ENCODE measurements at regions not wholly inside any gene's neighbourhood (a gene's known extent, or its start where the extent isn't known, plus 50 kb on each side); places are given as distances from the start of the nearest gene placed in this dataset.

GRCh38 chr2:31770741-31771140, 190.0 kb upstream of the SRD5A2 start:
- TF ChIP-seq SUZ12 (IDR thresholded peaks at IDR 0.05; ENCODE audit: extremely low read depth, insufficient read depth, insufficient read length) (no peak), YY1 (IDR thresholded peaks at IDR 0.05; ENCODE audit: insufficient read depth, insufficient read length) (no peak)

All from NT2/D1 (cell line).